GM23338 (cell line): ENCODE measurements at regions not wholly inside any gene's neighbourhood (a gene's known extent, or its start where the extent isn't known, plus 50 kb on each side); places are given as distances from the start of the nearest gene placed in this dataset.
"Not testable (repeated sequence)": the region's sequence is repeated elsewhere in the genome, so short reads cannot be mapped to it uniquely, and the experiment has no call there.

Source experiments
- CREB1 ChIP-seq: fragments of 250-450 bp; sonication (Bioruptor Pico); IDR thresholded peaks from 2 replicates; pipeline ENCODE4 v1.5.0; 2020; ENCODE audit warnings: low read depth, mild to moderate bottlenecking, moderate library complexity
- EZH2 ChIP-seq: fragments of 200-600 bp; sonication (generic); IDR thresholded peaks from one replicate; pipeline ENCODE4 v1.8.0; 2017; ENCODE audit warnings: antibody characterized with exemption, mild to moderate bottlenecking, low read depth; ENCODE audit not compliant: unreplicated experiment
- POLR2AphosphoS5 ChIP-seq: IDR thresholded peaks from 2 replicates; pipeline ENCODE4 v1.6.1; 2016; ENCODE audit warnings: antibody characterized with exemption, low read depth
- TF ChIP-seq, protein P1 (sequence below), 2 experiments: fragments of 200-600 bp in 1 of 2; sonication (generic) in 1 of 2; conservative IDR thresholded peaks; 2 replicates each; pipeline versions ENCODE4 v1.5.1 to v1.6.1; 2016 to 2017; ENCODE audit warnings: antibody characterized with exemption in 2 of 2, low read depth in 2 of 2, mild to moderate bottlenecking in 2 of 2, moderate library complexity in 1 of 2

GRCh38 chr1:120608314-120609014 lies 115.3 kb upstream of the NBPF26 start:
- TF ChIP-seq EZH2; POLR2AphosphoS5; CREB1 (CRISPR knock-in tag): not testable (repeated sequence)
- TF ChIP-seq, protein P1, sequence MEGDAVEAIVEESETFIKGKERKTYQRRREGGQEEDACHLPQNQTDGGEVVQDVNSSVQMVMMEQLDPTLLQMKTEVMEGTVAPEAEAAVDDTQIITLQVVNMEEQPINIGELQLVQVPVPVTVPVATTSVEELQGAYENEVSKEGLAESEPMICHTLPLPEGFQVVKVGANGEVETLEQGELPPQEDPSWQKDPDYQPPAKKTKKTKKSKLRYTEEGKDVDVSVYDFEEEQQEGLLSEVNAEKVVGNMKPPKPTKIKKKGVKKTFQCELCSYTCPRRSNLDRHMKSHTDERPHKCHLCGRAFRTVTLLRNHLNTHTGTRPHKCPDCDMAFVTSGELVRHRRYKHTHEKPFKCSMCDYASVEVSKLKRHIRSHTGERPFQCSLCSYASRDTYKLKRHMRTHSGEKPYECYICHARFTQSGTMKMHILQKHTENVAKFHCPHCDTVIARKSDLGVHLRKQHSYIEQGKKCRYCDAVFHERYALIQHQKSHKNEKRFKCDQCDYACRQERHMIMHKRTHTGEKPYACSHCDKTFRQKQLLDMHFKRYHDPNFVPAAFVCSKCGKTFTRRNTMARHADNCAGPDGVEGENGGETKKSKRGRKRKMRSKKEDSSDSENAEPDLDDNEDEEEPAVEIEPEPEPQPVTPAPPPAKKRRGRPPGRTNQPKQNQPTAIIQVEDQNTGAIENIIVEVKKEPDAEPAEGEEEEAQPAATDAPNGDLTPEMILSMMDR (conservative IDR thresholded peaks at IDR 0.05; ENCODE audit: low read depth in 2 of 2), result not testable (repeated sequence)
